Epithelial cell of proximal tubule (primary cell): ENCODE measurements at regions not wholly inside any gene's neighbourhood (a gene's known extent, or its start where the extent isn't known, plus 50 kb on each side); places are given as distances from the start of the nearest gene placed in this dataset.

ENCODE experiments used
- DNase-seq: peaks from one replicate; pipeline ENCODE4 v3.0.0-alpha.2; 2011; ENCODE audit warnings: low read depth
- H3K4me3 ChIP-seq: 2 replicates; pipeline ENCODE4 v1.5.1; 2011; ENCODE audit warnings: low read depth, mild to moderate bottlenecking, low read length
- TF ChIP-seq, protein P1 (sequence below): conservative IDR thresholded peaks from 2 replicates; pipeline ENCODE4 v1.5.1; 2012; ENCODE audit warnings: low read depth, mild to moderate bottlenecking, low read length

DNA sequence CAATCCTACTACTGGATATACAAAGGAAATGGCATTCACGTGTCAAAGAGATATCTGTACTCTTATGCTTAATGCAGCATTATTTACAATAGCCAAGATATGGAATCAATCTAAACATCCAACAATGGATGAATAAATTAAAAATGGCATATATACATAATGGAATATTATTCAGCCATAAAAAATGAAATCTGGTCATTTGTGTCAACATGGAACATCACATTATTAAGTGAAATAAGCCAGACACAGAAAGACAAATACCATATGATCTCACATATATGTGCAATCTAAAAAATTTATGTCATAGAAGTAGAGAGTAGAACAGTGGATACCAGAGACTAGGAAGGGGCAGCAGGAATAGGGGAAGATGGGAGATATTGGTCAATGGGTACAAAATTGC is 228.8 kb upstream of the TBX3 start:
- no peak overlapping the region for H3K4me3 ChIP-seq
- DNase-seq: no peak
- TF ChIP-seq, protein P1, sequence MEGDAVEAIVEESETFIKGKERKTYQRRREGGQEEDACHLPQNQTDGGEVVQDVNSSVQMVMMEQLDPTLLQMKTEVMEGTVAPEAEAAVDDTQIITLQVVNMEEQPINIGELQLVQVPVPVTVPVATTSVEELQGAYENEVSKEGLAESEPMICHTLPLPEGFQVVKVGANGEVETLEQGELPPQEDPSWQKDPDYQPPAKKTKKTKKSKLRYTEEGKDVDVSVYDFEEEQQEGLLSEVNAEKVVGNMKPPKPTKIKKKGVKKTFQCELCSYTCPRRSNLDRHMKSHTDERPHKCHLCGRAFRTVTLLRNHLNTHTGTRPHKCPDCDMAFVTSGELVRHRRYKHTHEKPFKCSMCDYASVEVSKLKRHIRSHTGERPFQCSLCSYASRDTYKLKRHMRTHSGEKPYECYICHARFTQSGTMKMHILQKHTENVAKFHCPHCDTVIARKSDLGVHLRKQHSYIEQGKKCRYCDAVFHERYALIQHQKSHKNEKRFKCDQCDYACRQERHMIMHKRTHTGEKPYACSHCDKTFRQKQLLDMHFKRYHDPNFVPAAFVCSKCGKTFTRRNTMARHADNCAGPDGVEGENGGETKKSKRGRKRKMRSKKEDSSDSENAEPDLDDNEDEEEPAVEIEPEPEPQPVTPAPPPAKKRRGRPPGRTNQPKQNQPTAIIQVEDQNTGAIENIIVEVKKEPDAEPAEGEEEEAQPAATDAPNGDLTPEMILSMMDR: no peak

DNA sequence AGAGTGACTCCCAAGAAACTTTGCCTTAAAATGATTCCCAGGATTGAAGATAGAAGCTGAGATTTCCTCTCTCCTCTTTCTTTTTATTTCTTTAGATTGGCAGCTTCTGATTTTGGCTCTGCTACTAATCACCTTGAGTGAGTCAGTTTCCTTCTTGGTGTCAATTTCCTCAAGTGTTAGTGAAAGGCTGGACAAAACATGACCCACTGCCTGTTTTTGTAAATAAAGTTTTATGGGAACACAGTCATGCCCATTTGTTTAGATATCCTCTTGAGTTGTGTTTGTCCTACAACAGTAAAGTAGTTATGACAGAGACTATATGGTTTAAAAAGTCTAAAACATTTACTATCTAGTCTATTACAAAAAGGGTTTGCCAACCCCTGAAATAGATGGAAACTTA is 227.2 kb upstream of the TBX3 start:
- no peak for DNase-seq
- no peak overlapping the region for H3K4me3 ChIP-seq
- TF ChIP-seq, protein P1: no peak

DNA sequence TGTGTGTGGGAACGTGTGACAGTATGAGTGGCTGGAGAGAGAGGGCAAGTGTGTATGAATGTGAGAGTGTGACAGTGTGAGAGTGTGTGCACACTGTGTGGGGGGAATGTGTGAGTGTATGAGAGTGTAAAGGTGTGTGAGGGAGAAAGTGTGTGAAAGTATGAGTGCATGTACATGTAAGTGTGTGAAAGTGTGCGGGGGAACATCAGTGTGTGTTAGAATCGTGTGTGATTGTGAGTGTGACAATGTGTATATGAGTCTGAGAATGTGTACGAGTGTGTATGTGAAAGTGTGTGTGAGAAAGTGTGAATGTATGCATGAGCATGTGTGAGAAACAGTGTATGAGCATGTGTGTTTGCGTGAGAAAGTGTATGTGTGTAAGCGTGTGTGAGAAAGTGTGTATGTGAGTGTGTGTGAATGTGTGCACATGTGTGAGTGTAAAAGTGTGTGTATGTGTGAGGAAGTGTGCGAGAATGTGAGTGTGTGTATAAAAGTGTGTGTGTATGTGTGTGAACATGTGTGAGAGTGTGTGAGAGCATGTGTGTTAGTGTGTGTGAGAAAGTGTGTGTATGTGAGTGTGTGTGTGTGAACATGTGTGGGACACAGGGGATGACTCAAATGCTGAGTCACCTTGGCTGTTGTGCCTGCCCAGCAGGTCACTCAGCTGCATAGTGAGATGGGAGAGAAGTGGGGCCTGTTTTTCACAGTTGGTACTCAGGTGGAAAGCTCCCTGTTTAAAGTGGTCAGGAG is 220.5 kb upstream of the TBX3 start:
- DNase-seq: peak; percentile 26

DNA sequence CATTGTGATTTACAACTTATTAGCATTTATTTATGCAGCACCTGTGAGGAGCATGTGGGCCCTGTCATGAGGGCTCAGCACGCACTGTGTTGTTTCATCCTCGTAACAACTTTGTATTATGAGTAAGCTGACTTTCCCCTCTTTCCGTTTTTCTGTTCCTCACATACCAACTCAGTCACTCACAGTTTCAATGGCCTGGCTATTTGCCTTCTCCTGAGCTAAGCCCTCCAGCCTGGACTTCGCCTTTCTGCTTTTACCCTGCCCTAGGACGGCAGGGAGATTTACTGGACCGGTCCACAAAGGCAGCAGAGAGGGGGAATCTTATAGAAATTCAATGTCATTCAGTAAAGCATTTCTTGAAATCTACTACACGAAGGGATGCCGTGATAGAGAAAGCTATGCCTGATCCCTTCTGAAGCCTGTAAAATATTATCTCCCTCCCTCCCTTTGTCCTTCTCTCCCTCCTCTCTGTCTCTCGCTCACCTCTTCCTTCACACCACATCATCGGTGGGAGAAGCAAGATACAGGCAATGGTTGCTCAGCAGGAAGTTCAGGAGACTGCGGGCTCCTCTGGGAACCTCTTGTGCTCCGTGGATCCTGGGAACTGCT is 219.2 kb upstream of the TBX3 start:
- DNase-seq: no peak
- TF ChIP-seq, protein P1: no peak
- H3K4me3 ChIP-seq: no peak overlapping the region

More for the DNA sequence above, 220.5 kb upstream of the TBX3 start:
- no peak overlapping the region for H3K4me3 ChIP-seq
- TF ChIP-seq, protein P1: no peak

DNA sequence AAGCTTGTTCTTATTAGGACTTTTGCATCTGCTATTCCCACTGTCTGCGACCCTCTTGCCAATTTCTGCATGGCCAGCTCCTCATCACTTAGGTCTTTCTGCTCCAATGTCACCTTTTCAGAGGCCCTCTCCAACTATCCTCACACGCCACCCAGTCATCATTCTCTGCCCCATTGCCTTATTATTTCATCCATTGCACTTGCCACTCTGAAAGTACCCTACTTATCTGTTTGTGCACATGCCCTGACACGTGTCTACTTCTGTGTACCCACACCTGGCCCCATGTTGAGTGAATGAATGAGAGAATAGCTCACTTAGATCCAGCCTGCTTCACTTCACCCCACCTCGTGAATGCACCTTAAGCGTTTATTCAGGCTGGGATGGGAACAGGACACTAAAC is 218.7 kb upstream of the TBX3 start:
- DNase-seq: no peak
- TF ChIP-seq, protein P1: no peak
- no peak overlapping the region for H3K4me3 ChIP-seq

DNA sequence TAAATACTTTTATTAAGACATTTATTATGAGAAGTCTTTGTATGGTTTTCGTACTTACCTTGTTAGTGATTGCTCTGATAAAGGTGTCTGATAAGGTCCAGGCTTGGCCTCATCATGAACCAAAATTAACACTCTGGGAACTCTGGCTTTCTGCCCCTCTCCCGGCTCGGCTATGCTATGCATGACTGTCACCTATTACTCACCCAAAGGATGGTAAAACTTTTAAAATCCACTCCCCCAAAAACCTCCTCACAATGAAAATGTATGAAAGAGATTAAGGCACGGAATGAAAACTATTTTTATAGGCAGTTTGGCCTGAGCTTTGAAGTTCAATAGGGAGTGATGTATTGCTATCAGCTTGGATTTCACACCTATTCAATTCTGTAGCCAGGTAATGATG is 217.3 kb upstream of the TBX3 start:
- TF ChIP-seq, protein P1: no peak
- H3K4me3 ChIP-seq: no peak overlapping the region
- DNase-seq: no peak

DNA sequence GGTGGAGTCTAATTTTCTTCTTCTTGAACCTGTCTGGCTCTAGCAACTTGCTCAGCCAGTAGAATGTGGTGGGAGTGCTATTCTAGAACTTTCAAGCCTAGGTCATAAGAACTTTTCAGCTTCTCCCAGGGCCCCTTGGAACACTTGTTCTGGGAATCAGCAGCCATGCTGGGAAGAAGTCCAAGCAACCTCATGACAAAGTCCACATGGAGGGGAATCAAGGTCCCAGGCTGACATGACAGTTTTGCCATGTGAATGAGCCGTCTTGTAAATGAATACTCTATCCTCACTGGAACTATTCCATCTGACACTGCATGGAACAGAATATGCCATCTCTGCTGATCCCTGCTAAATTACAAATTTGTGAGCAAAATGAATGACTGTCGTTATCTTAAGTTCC is 214.2 kb upstream of the TBX3 start:
- no peak overlapping the region for H3K4me3 ChIP-seq
- TF ChIP-seq, protein P1: no peak
- DNase-seq: no peak
